Hypothalamus (tissue), 51 donors: ENCODE measurements at regions not wholly inside any gene's neighbourhood (a gene's known extent, or its start where the extent isn't known, plus 50 kb on each side); places are given as distances from the start of the nearest gene placed in this dataset.
"Not testable (repeated sequence)": the region's sequence is repeated elsewhere in the genome, so short reads cannot be mapped to it uniquely, and the experiment has no call there.

Experiments
- DNase-seq, 51 donors: peaks; one replicate each; lab custom pipeline; 2025; lab: John Stamatoyannopoulos, UW

- DNase-seq = no peak
Measured at GRCh38 chr6:74597840-74598239, 608.0 kb downstream of the COL12A1 start.

- no peak for DNase-seq
Measured at GRCh38 chr6:74597266-74597665, 608.6 kb downstream of the COL12A1 start.

- no peak for DNase-seq
Measured at GRCh38 chr6:74596588-74596987, 609.3 kb downstream of the COL12A1 start.

GRCh38 chr6:74594350-74594749, 611.5 kb downstream of the COL12A1 start:
- not testable (repeated sequence) for DNase-seq

GRCh38 chr6:74588094-74588832, 617.6 kb downstream of the COL12A1 start:
- DNase-seq = no peak

- no peak for DNase-seq
Measured at GRCh38 chr6:74587386-74587785, 618.5 kb downstream of the COL12A1 start.

GRCh38 chr6:74585753-74586152, 620.1 kb downstream of the COL12A1 start:
- DNase-seq = no peak

- DNase-seq = no peak
Measured at GRCh38 chr6:74581681-74582080, 624.2 kb downstream of the COL12A1 start.

GRCh38 chr6:74579794-74580193, 626.1 kb downstream of the COL12A1 start:
- DNase-seq = no peak

- DNase-seq = no peak
Measured at GRCh38 chr6:74579047-74579446, 626.8 kb downstream of the COL12A1 start.

GRCh38 chr6:74578339-74578738, 627.5 kb downstream of the COL12A1 start:
- DNase-seq = no peak

- DNase-seq = no peak
Measured at GRCh38 chr6:74577619-74578018, 628.2 kb downstream of the COL12A1 start.

- no peak for DNase-seq
Measured at GRCh38 chr6:74574794-74575193, 631.1 kb downstream of the COL12A1 start.

- DNase-seq = no peak
Measured at GRCh38 chr6:74573613-74574012, 632.2 kb downstream of the COL12A1 start.

- no peak for DNase-seq
Measured at GRCh38 chr6:74570044-74570443, 635.8 kb downstream of the COL12A1 start.

- no peak for DNase-seq
Measured at GRCh38 chr6:74568861-74569260, 637.0 kb downstream of the COL12A1 start.

GRCh38 chr6:74567923-74568290, 637.9 kb downstream of the COL12A1 start:
- not testable (repeated sequence) for DNase-seq

GRCh38 chr6:74567281-74567922, 638.5 kb downstream of the COL12A1 start:
- DNase-seq = no peak

GRCh38 chr6:74557236-74557635, 648.6 kb downstream of the COL12A1 start:
- no peak for DNase-seq

GRCh38 chr6:74554041-74554440, 651.8 kb downstream of the COL12A1 start:
- no peak for DNase-seq

- DNase-seq = no peak
Measured at GRCh38 chr6:74551896-74552295, 654.0 kb downstream of the COL12A1 start.

GRCh38 chr6:74550821-74551220, 655.0 kb downstream of the COL12A1 start:
- no peak for DNase-seq
